Suprapubic skin (tissue), 3 donors: ENCODE measurements at regions not wholly inside any gene's neighbourhood (a gene's known extent, or its start where the extent isn't known, plus 50 kb on each side); places are given as distances from the start of the nearest gene placed in this dataset.
A peak's percentile ranks its signal among the peaks of the same experiment; 100 is the strongest.

Source experiments
- CTCF ChIP-seq, 2 donors: fragments of 200-600 bp in 1 of 2; fragments of 450-650 bp in 1 of 2; sonication (generic) in 1 of 2; IDR thresholded peaks; one replicate each; pipeline ENCODE4 v1.5.1; 2016 to 2019; ENCODE audit warnings: antibody characterized with exemption in 2 of 2, mild to moderate bottlenecking in 1 of 2, moderate library complexity in 1 of 2
- POLR2A ChIP-seq, 2 donors: fragments of 450-650 bp; IDR thresholded peaks; one replicate each; pipeline ENCODE4 v1.6.1; 2017; ENCODE audit warnings: antibody characterized with exemption in 2 of 2, mild to moderate bottlenecking in 2 of 2, moderate library complexity in 2 of 2

- peak; percentile 31 to 46 for TF ChIP-seq CTCF (IDR thresholded peaks at IDR 0.05)
- TF ChIP-seq POLR2A (IDR thresholded peaks at IDR 0.05) = no peak
Measured at GRCh38 chr4:147096667-147097604, 151.3 kb upstream of the TTC29 start.
